Activated CD8-positive, alpha-beta memory T cell treated with anti-CD3 and anti-CD28 coated beads, Interleukin-2, amount 10 ng/mL, durations not matched to agents 7 days and 5 days (primary cell): ENCODE measurements at regions not wholly inside any gene's neighbourhood (a gene's known extent, or its start where the extent isn't known, plus 50 kb on each side); places are given as distances from the start of the nearest gene placed in this dataset.
"Not testable (repeated sequence)": the region's sequence is repeated elsewhere in the genome, so short reads cannot be mapped to it uniquely, and the experiment has no call there.

Source experiments
- ATAC-seq: fragments of 150-1000 bp; cut with Tn5 transposase; one replicate; pipeline ENCODE4 v1.10.0; 2021; ENCODE audit warnings: moderate library complexity
- CTCF ChIA-PET: fragments of 350-600 bp; sonication (Branson Sonifier 250); formaldehyde crosslinking; loops from one replicate; lab custom pipeline; 2021; ENCODE audit warnings: antibody characterized with exemption; lab: Charles Lee
- DNase-seq: peaks from one replicate; pipeline ENCODE4 v3.0.0-alpha.2; 2020
- H3K27ac Mint-ChIP-seq: one replicate; pipeline ENCODE4 v1.8.0; 2021; ENCODE audit warnings: mild to moderate bottlenecking, mixed read lengths
- H3K27me3 Mint-ChIP-seq: one replicate; pipeline ENCODE4 v1.8.0; 2021; ENCODE audit warnings: mixed read lengths
- H3K36me3 Mint-ChIP-seq: one replicate; pipeline ENCODE4 v1.8.0; 2021; ENCODE audit warnings: mild to moderate bottlenecking, mixed read lengths
- H3K4me1 Mint-ChIP-seq: one replicate; pipeline ENCODE4 v1.8.0; 2021; ENCODE audit warnings: mixed read lengths
- H3K4me3 Mint-ChIP-seq: one replicate; pipeline ENCODE4 v1.8.0; 2021; ENCODE audit warnings: mild to moderate bottlenecking, moderate library complexity, mixed read lengths
- H3K9me3 Mint-ChIP-seq: one replicate; pipeline ENCODE4 v1.8.0; 2022; ENCODE audit warnings: low read depth, mixed read lengths

- no peaks in the 10 kb centered on the region for H3K4me1 Mint-ChIP-seq
- ATAC-seq (no peak), DNase-seq (no peak)
- no peak overlapping the region for H3K27ac Mint-ChIP-seq
- no peaks in the 10 kb centered on the region for H3K9me3 Mint-ChIP-seq
- H3K27me3 Mint-ChIP-seq: no peaks in the 10 kb centered on the region
- H3K36me3 Mint-ChIP-seq: no peaks in the 10 kb centered on the region
- CTCF ChIA-PET: no interaction called here
- H3K4me3 Mint-ChIP-seq: no peak overlapping the region
Measured at GRCh38 chr7:138317044-138317596, 142.9 kb upstream of the TRIM24 start.

DNA sequence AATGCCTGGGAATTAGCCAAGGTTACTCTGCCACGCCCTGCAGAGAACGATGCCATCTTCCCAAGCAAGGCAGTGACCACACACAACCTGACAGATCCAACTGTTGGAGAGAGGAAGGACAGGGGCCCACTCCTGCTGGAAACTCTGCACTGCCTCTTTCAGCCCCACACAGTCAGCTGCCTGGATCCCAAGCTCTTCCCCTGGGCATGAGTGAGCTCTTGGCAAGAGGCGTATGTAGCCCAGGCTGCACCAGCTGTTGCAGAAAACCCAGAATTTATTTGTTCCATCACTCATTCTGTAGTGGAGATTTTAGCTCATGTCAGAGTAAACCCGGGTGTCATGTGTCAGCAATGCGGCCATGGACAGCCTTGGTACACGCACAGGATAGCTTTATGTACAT lies 135.1 kb upstream of the TRIM24 start:
- Mint-ChIP-seq H3K4me3 (no peak overlapping the region), H3K27ac (no peak overlapping the region), H3K27me3 (no peaks in the 10 kb centered on the region), H3K9me3 (peaks cover 10% of the 10 kb centered on the region), H3K36me3 (no peaks in the 10 kb centered on the region), H3K4me1 (no peaks in the 10 kb centered on the region)
- CTCF ChIA-PET: no interaction called here
- no peak for DNase-seq
- no peak for ATAC-seq

GRCh38 chr7:138325434-138325833 lies 134.6 kb upstream of the TRIM24 start:
- H3K27ac Mint-ChIP-seq: no peak overlapping the region
- no peak for ATAC-seq
- no peak for DNase-seq
- no peaks in the 10 kb centered on the region for H3K36me3 Mint-ChIP-seq
- no peaks in the 10 kb centered on the region for H3K27me3 Mint-ChIP-seq
- H3K9me3 Mint-ChIP-seq: peaks cover 10% of the 10 kb centered on the region
- H3K4me1 Mint-ChIP-seq: no peaks in the 10 kb centered on the region
- H3K4me3 Mint-ChIP-seq: no peak overlapping the region
- CTCF ChIA-PET: interaction anchor here (0.5 kb wide), 1 partner anchor 189 kb away, joined by 4 read pairs; no protein-coding TSS in a partner anchor

DNA sequence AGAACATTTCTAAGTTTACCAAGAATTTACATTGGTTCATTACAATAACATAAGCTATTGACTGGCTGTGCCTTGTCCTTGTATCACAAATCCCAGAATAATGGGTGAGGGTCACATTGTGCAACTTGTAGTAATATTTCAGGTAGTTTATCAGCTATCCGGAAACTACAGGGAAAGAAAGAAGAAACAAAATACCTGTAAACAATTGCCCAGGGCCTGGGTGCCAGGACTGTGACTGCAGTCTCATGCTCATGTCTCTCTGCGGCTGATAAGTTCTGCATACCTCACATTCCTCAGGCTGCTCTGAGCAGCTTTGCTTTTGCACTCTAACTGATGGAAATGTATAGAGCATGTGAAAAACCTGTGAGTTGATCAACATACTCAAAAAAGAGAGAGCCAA lies 131.8 kb upstream of the TRIM24 start:
- ATAC-seq: no peak
- no peaks in the 10 kb centered on the region for H3K4me1 Mint-ChIP-seq
- H3K9me3 Mint-ChIP-seq: peaks cover 10% of the 10 kb centered on the region
- H3K27ac Mint-ChIP-seq: no peak overlapping the region
- CTCF ChIA-PET: interaction anchor here (0.7 kb wide), 1 partner anchor 52 kb away, joined by 4 read pairs; no protein-coding TSS in a partner anchor
- no peak overlapping the region for H3K4me3 Mint-ChIP-seq
- H3K27me3 Mint-ChIP-seq: no peaks in the 10 kb centered on the region
- no peak for DNase-seq
- no peaks in the 10 kb centered on the region for H3K36me3 Mint-ChIP-seq

DNA sequence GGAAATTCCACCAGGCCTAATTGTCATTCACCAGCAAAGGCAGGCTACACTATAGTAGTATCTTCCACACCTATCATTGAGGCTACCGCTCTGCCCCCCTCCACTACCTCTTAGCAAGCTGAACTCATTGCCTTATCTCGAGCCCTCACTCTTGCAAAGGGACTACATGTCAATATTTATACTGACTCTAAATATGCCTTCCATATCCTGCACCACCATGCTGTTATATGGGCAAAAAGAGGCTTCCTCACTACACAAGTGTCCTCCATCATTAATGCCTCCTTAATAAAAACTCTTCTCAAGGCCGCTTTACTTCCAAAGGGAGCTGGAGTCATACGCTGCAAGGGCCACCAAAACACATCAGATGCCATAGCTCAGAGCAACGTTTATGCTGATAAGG lies 127.2 kb upstream of the TRIM24 start:
- ATAC-seq, H3K27ac Mint-ChIP-seq, H3K27me3 Mint-ChIP-seq, H3K36me3 Mint-ChIP-seq, DNase-seq, H3K4me3 Mint-ChIP-seq, H3K9me3 Mint-ChIP-seq, H3K4me1 Mint-ChIP-seq, CTCF ChIA-PET: not testable (repeated sequence)

DNA sequence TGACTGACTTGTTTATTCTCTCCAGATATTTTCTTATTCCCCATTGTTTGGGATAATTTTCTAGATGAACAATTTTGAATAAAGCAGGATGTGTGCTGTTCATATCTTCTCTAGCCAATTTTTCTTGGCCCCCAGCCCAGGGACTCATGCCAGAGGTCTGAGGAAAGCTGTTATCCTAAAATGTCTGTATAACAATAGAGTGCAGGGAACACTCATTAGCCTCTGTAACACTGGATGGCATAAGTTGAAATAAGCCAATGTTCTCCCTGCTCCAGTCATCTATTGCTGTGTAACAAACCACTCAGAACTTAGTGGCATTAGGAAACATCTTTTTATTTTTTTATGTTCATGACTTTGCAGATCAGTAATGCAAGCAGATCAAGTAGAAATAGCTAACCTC lies 121.7 kb upstream of the TRIM24 start:
- CTCF ChIA-PET: no interaction called here
- DNase-seq (no peak), ATAC-seq (no peak)
- no peak overlapping the region for H3K27ac Mint-ChIP-seq
- peaks cover 10% of the 10 kb centered on the region for H3K9me3 Mint-ChIP-seq
- no peaks in the 10 kb centered on the region for H3K36me3 Mint-ChIP-seq
- H3K27me3 Mint-ChIP-seq: no peaks in the 10 kb centered on the region
- no peaks in the 10 kb centered on the region for H3K4me1 Mint-ChIP-seq
- no peak overlapping the region for H3K4me3 Mint-ChIP-seq

GRCh38 chr7:138339229-138339628 lies 120.8 kb upstream of the TRIM24 start:
- CTCF ChIA-PET, ATAC-seq, H3K9me3 Mint-ChIP-seq, DNase-seq, H3K36me3 Mint-ChIP-seq, H3K27me3 Mint-ChIP-seq, H3K4me3 Mint-ChIP-seq, H3K4me1 Mint-ChIP-seq, H3K27ac Mint-ChIP-seq: not testable (repeated sequence)

- ATAC-seq: no peak
- CTCF ChIA-PET: no interaction called here
- Mint-ChIP-seq H3K27me3 (no peaks in the 10 kb centered on the region), H3K9me3 (peaks cover 13% of the 10 kb centered on the region), H3K27ac (no peak overlapping the region), H3K36me3 (no peaks in the 10 kb centered on the region), H3K4me1 (no peaks in the 10 kb centered on the region), H3K4me3 (no peak overlapping the region)
- DNase-seq: no peak
Measured at GRCh38 chr7:138342990-138343389, 117.1 kb upstream of the TRIM24 start.

DNA sequence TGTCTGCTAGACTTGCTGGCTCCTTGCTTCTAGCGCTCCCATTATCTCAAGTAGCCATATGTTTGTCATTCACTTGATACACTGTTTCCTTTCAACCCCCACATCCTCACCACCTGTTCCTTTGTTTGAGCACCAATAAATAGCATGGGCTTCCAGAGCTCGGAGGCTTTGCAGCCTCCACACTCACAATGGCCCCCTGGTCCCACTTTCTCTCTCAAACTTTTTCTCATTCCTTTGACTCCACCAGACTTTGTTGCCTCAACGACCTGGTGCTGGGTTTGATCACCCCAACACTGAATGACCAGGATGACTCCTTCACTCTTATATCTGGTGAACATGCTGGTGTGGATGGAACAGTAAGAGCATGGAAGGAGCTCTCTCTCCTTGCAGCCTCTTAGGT lies 114.5 kb upstream of the TRIM24 start:
- H3K36me3 Mint-ChIP-seq: no peaks in the 10 kb centered on the region
- H3K27me3 Mint-ChIP-seq: no peaks in the 10 kb centered on the region
- H3K4me1 Mint-ChIP-seq: no peaks in the 10 kb centered on the region
- H3K4me3 Mint-ChIP-seq: no peak overlapping the region
- H3K9me3 Mint-ChIP-seq: peaks cover 8% of the 10 kb centered on the region
- H3K27ac Mint-ChIP-seq: no peak overlapping the region
- CTCF ChIA-PET: no interaction called here
- DNase-seq (no peak), ATAC-seq (no peak)

DNA sequence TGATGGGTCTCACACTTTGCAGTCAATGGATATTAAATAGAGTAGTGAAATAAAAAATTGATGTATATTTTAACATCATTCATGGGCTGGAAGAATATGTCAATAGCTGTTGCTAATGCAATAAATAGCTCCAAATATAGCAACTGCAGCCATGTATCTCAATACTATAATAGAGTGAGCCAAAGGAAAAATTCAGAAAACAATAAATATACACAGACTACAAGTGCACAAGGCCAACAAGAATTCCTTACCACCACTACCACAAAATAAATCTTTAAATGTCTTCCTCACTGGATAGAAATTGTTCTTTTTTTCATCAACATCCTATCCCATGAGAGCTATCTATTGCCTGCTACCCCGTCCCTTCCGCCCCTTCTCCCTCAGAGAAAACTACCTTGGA lies 113.1 kb upstream of the TRIM24 start:
- H3K36me3 Mint-ChIP-seq: no peaks in the 10 kb centered on the region
- no peak overlapping the region for H3K4me3 Mint-ChIP-seq
- H3K27ac Mint-ChIP-seq: no peak overlapping the region
- no peak for ATAC-seq
- H3K9me3 Mint-ChIP-seq: peaks cover 13% of the 10 kb centered on the region
- no peaks in the 10 kb centered on the region for H3K4me1 Mint-ChIP-seq
- DNase-seq: no peak
- CTCF ChIA-PET: no interaction called here
- H3K27me3 Mint-ChIP-seq: no peaks in the 10 kb centered on the region

GRCh38 chr7:138349841-138350700 lies 110.0 kb upstream of the TRIM24 start:
- no peak overlapping the region for H3K27ac Mint-ChIP-seq
- DNase-seq (no peak), ATAC-seq (no peak)
- CTCF ChIA-PET: no interaction called here
- H3K36me3 Mint-ChIP-seq: no peaks in the 10 kb centered on the region
- H3K4me3 Mint-ChIP-seq: no peak overlapping the region
- no peaks in the 10 kb centered on the region for H3K27me3 Mint-ChIP-seq
- H3K9me3 Mint-ChIP-seq: peaks cover 13% of the 10 kb centered on the region
- H3K4me1 Mint-ChIP-seq: no peaks in the 10 kb centered on the region

DNA sequence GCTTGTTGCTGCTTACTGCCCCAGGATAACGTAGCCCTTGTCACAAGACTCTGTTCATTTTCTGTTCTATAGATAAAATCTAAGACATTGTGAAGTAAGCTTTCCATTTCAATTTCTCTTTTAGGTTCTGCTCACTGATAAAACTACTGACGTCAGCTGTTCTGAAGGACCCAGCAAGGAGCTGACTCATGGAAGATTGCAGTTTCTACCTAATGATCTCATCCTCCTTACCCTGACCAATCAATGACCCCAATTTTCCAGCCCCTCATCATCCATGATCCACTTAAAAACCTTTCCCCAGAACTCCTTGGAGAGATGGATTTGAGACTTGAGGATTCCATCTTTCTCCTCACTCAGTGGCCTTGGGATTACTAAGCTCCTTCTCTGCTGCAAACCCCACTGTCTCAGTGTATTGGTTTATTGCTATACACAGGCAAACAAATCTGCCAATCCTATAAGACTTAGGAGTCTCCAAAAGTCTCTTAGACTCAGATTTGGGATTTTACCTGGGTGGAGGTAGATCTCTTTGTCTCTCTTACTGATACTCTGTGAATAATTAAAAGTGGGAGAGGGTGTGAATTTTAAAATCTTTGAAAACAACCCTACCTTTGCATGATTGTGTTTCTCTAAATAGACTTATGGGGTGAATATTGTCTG lies 109.2 kb upstream of the TRIM24 start:
- CTCF ChIA-PET: no interaction called here
- no peaks in the 10 kb centered on the region for H3K36me3 Mint-ChIP-seq
- no peaks in the 10 kb centered on the region for H3K4me1 Mint-ChIP-seq
- H3K4me3 Mint-ChIP-seq: no peak overlapping the region
- DNase-seq (no peak), ATAC-seq (no peak)
- H3K9me3 Mint-ChIP-seq: peaks cover 11% of the 10 kb centered on the region
- no peaks in the 10 kb centered on the region for H3K27me3 Mint-ChIP-seq
- H3K27ac Mint-ChIP-seq: no peak overlapping the region

- no peaks in the 10 kb centered on the region for H3K36me3 Mint-ChIP-seq
- H3K4me1 Mint-ChIP-seq: no peaks in the 10 kb centered on the region
- no peak overlapping the region for H3K27ac Mint-ChIP-seq
- H3K4me3 Mint-ChIP-seq: no peak overlapping the region
- CTCF ChIA-PET: no interaction called here
- peaks cover 8% of the 10 kb centered on the region for H3K9me3 Mint-ChIP-seq
- ATAC-seq (no peak), DNase-seq (no peak)
- H3K27me3 Mint-ChIP-seq: no peaks in the 10 kb centered on the region
Measured at GRCh38 chr7:138352570-138353461, 107.2 kb upstream of the TRIM24 start.
